Panc1 (cell line): ENCODE measurements at regions not wholly inside any gene's neighbourhood (a gene's known extent, or its start where the extent isn't known, plus 50 kb on each side); places are given as distances from the start of the nearest gene placed in this dataset.

Source experiments
- SIN3A ChIP-seq: IDR thresholded peaks from 2 replicates; pipeline ENCODE4 v1.6.1; 2012; ENCODE audit warnings: low read depth, mild to moderate bottlenecking, low read length, moderate library complexity, borderline replicate concordance; ENCODE audit not compliant: insufficient read depth
- TF ChIP-seq, protein P1 (sequence below): fragments of 450-650 bp; IDR thresholded peaks from 2 replicates; pipeline ENCODE4 v1.5.1; 2017; ENCODE audit warnings: mild to moderate bottlenecking

- TF ChIP-seq SIN3A, result no peak
- TF ChIP-seq, protein P1, sequence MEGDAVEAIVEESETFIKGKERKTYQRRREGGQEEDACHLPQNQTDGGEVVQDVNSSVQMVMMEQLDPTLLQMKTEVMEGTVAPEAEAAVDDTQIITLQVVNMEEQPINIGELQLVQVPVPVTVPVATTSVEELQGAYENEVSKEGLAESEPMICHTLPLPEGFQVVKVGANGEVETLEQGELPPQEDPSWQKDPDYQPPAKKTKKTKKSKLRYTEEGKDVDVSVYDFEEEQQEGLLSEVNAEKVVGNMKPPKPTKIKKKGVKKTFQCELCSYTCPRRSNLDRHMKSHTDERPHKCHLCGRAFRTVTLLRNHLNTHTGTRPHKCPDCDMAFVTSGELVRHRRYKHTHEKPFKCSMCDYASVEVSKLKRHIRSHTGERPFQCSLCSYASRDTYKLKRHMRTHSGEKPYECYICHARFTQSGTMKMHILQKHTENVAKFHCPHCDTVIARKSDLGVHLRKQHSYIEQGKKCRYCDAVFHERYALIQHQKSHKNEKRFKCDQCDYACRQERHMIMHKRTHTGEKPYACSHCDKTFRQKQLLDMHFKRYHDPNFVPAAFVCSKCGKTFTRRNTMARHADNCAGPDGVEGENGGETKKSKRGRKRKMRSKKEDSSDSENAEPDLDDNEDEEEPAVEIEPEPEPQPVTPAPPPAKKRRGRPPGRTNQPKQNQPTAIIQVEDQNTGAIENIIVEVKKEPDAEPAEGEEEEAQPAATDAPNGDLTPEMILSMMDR, result no peak
These were observed 264.7 kb upstream of the NECTIN3 start for GRCh38 chr3:110806924-110807323.
